PC-9 (cell line): ENCODE measurements at regions not wholly inside any gene's neighbourhood (a gene's known extent, or its start where the extent isn't known, plus 50 kb on each side); places are given as distances from the start of the nearest gene placed in this dataset.

Source experiments
- BruUV-seq: library from RNA; stranded (reverse); fragments of 400-500 nt; replicated peaks from 2 replicates; lab custom pipeline; 2021; lab: Mats Ljungman, UMichigan
- CTCF ChIA-PET: fragments of 300-600 bp; sonication (Branson Sonifier 250); formaldehyde crosslinking; loops from one replicate; lab custom pipeline; 2022; ENCODE audit warnings: antibody characterized with exemption; lab: Charles Lee
- POLR2A ChIA-PET: fragments of 300-600 bp; sonication (Branson Sonifier 250); formaldehyde crosslinking; loops from one replicate; lab custom pipeline; 2022; ENCODE audit warnings: antibody characterized with exemption; ENCODE audit not compliant: unreplicated experiment; lab: Charles Lee
- DNase-seq, 2 experiments: peaks; one replicate each; pipeline versions ENCODE4 v3.0.0 to v3.0.0-alpha.2; 2015 to 2022; ENCODE audit warnings: mixed read lengths in 1 of 2
- H2AFZ ChIP-seq: fragments of 200-600 bp; sonication (generic); 2 replicates; pipeline ENCODE4 v1.8.1; 2017; ENCODE audit warnings: antibody characterized with exemption
- H3F3A ChIP-seq: fragments of 200-600 bp; sonication (generic); 2 replicates; pipeline ENCODE4 v1.8.1; 2017; ENCODE audit warnings: antibody characterized with exemption, mild to moderate bottlenecking, low read depth; ENCODE audit not compliant: insufficient read depth
- H3K27ac ChIP-seq: fragments of 200-600 bp; sonication (generic); 2 replicates; pipeline ENCODE4 v1.6.1; 2016; ENCODE audit warnings: mixed run types
- H3K27me3 ChIP-seq: fragments of 200-600 bp; sonication (generic); 2 replicates; pipeline ENCODE4 v1.6.1; 2016; ENCODE audit warnings: low read depth, mixed run types; ENCODE audit not compliant: insufficient read depth
- H3K36me3 ChIP-seq: fragments of 200-600 bp; sonication (generic); 2 replicates; pipeline ENCODE4 v1.6.1; 2016; ENCODE audit warnings: low read depth, mixed run types
- H3K4me1 ChIP-seq: fragments of 200-600 bp; sonication (generic); replicated peaks from 2 replicates; pipeline ENCODE4 v1.6.1; 2016; ENCODE audit warnings: mixed run types; ENCODE audit not compliant: insufficient read depth
- H3K4me2 ChIP-seq: fragments of 200-600 bp; sonication (generic); 2 replicates; pipeline ENCODE4 v1.6.1; 2017; ENCODE audit warnings: mixed run types
- H3K4me3 ChIP-seq: fragments of 200-600 bp; sonication (generic); 2 replicates; pipeline ENCODE4 v1.6.1; 2016; ENCODE audit warnings: mixed run types
- H3K79me2 ChIP-seq: fragments of 200-600 bp; sonication (generic); 2 replicates; pipeline ENCODE4 v1.6.1; 2017; ENCODE audit warnings: low read depth, mixed run types
- H3K9me2 ChIP-seq: fragments of 200-600 bp; sonication (generic); 2 replicates; pipeline ENCODE4 v1.8.1; 2017; ENCODE audit warnings: mild to moderate bottlenecking; ENCODE audit not compliant: insufficient read depth
- H3K9me3 ChIP-seq: fragments of 200-600 bp; sonication (generic); 2 replicates; pipeline ENCODE4 v1.8.1; 2016; ENCODE audit warnings: low read depth; ENCODE audit not compliant: insufficient read depth
- H4K20me1 ChIP-seq: fragments of 200-600 bp; sonication (generic); 2 replicates; pipeline ENCODE4 v1.8.1; 2017; ENCODE audit not compliant: insufficient read depth
- EZH2 ChIP-seq: fragments of 200-600 bp; sonication (generic); IDR thresholded peaks from 2 replicates; pipeline ENCODE4 v1.8.0; 2017; ENCODE audit warnings: antibody characterized with exemption, low read depth
- intact Hi-C: fragments of 100-400 bp; cut with micrococcal nuclease; formaldehyde crosslinking; loops from one replicate; pipeline ENCODE4 v1.10.0; 2022; ENCODE audit not compliant: unreplicated experiment
- TF ChIP-seq, protein P1 (sequence below): fragments of 200-600 bp; sonication (generic); conservative IDR thresholded peaks from 2 replicates; pipeline ENCODE4 v1.6.1; 2017; ENCODE audit warnings: mixed run types, antibody characterized with exemption, mild to moderate bottlenecking, moderate library complexity

DNA sequence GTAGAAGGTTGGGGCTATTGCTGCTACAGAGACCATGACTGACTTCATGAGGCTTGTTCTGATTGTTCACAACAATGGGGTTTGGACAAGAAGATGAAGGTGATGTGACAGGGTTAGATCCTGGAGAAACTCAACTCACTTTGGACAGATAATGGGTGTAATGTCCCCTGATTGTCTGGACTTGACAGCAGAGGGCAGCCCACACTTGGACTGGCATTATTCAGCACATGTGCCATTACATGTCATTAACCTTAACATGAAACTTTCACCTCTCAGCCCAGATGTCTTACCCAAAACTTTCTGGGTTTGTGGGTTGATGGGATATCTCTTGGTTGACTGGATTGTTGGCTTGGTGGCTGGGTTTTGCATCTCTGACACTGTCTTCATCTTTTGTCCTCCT, 101.5 kb downstream of the MXRA5 start:
- intact Hi-C loops = no loop called here
- POLR2A ChIA-PET = no interaction called here

DNA sequence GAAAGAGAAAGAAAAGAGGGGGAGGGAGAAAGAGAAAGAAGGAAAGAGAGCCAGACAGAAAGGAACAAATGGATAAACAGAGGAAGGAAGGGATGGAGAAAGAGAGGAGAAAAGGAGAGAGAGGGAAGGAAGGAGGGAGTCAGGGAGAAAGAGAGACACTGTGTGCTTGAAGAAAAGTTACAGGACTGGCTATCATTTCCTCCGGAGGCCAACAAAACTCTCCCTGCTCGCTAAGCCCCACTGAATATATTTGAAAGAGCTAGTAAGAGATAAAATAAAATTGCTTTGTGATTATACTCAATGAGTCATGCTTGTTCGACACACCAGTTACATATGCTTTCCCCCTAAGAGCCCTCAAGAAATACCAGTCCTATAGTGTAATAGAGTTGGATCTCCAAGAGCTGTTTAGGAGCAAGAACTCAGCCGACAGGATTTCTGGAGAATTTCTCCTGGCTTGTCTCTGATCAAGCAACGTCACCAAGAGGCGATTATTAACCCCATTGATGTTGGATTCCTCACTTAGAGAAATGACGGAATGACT, 102.2 kb downstream of the MXRA5 start:
- Histone ChIP-seq H3K9me2 (no peaks in the 10 kb centered on the region), H3K4me3 (no peak overlapping the region), H3K27ac (no peak overlapping the region), H3K9me3 (no peaks in the 10 kb centered on the region), H3K27me3 (no peaks in the 10 kb centered on the region), H2AFZ (no peak overlapping the region), H4K20me1 (no peaks in the 10 kb centered on the region), H3F3A (no peaks in the 10 kb centered on the region), H3K36me3 (no peaks in the 10 kb centered on the region), H3K79me2 (no peaks in the 10 kb centered on the region), H3K4me2 (no peak overlapping the region), H3K4me1 (no peaks in the 10 kb centered on the region)
- ChIA-PET CTCF (no interaction called here), POLR2A (no interaction called here)
- no peak for TF ChIP-seq EZH2
- TF ChIP-seq, protein P1, sequence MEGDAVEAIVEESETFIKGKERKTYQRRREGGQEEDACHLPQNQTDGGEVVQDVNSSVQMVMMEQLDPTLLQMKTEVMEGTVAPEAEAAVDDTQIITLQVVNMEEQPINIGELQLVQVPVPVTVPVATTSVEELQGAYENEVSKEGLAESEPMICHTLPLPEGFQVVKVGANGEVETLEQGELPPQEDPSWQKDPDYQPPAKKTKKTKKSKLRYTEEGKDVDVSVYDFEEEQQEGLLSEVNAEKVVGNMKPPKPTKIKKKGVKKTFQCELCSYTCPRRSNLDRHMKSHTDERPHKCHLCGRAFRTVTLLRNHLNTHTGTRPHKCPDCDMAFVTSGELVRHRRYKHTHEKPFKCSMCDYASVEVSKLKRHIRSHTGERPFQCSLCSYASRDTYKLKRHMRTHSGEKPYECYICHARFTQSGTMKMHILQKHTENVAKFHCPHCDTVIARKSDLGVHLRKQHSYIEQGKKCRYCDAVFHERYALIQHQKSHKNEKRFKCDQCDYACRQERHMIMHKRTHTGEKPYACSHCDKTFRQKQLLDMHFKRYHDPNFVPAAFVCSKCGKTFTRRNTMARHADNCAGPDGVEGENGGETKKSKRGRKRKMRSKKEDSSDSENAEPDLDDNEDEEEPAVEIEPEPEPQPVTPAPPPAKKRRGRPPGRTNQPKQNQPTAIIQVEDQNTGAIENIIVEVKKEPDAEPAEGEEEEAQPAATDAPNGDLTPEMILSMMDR = no peak
- BruUV-seq = no TSS peak
- DNase-seq = no peak
- intact Hi-C loops = no loop called here

More for the DNA sequence above, 101.5 kb downstream of the MXRA5 start:
- no peaks in the 10 kb centered on the region for H3K27me3 ChIP-seq
- no peaks in the 10 kb centered on the region for H3K9me2 ChIP-seq
- no peaks in the 10 kb centered on the region for H3K9me3 ChIP-seq
- no peaks in the 10 kb centered on the region for H3F3A ChIP-seq
- H3K27ac ChIP-seq = no peak overlapping the region
- BruUV-seq = no TSS peak
- no peaks in the 10 kb centered on the region for H3K79me2 ChIP-seq
- no peak overlapping the region for H3K4me3 ChIP-seq
- no peaks in the 10 kb centered on the region for H3K4me1 ChIP-seq
- no peak for TF ChIP-seq EZH2
- TF ChIP-seq, protein P1 = no peak
- no peak overlapping the region for H3K4me2 ChIP-seq
- CTCF ChIA-PET = no interaction called here
- no peak overlapping the region for H2AFZ ChIP-seq
- DNase-seq = no peak
- H4K20me1 ChIP-seq = no peaks in the 10 kb centered on the region
- no peaks in the 10 kb centered on the region for H3K36me3 ChIP-seq

DNA sequence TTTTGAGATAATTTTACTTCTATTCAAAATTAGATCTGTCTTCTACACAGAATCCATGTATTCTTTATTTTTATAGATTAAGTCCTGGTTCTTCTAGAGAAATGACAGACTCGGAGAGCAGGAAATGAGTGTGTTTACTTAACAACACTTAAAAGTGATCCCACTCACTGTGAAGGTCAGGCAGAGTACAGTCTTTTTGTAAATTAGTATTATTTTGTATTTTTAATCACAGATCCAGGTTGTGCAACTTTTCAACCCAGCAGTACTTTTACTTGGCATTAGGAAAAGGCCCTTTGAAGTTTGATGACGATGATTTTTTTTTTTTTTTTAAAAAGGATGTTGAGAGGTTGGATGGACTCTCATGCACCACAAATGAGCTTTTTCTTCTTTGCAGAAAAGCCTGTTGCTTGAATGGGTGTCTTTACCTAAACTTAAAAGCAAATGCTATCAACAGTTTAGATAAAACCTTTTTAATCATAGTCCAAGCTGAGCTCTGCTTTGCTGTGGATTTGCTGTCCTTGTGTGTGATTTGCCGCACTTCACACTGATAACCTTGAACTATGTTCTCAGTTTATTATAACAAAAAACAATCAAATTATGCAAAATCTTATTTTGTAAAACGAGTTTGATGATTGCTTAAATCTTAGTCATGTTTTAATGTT, 114.1 kb downstream of the MXRA5 start:
- Histone ChIP-seq H3K9me2 (no peaks in the 10 kb centered on the region), H3K79me2 (no peaks in the 10 kb centered on the region), H4K20me1 (no peaks in the 10 kb centered on the region), H3K9me3 (no peaks in the 10 kb centered on the region), H2AFZ (no peak overlapping the region), H3K4me3 (no peak overlapping the region), H3K27ac (no peak overlapping the region), H3K4me1 (no peaks in the 10 kb centered on the region), H3F3A (no peaks in the 10 kb centered on the region), H3K4me2 (no peak overlapping the region), H3K36me3 (no peaks in the 10 kb centered on the region), H3K27me3 (no peaks in the 10 kb centered on the region)
- CTCF ChIA-PET = no interaction called here
- intact Hi-C loops = no loop called here
- TF ChIP-seq EZH2 = no peak
- TF ChIP-seq, protein P1 = no peak
- DNase-seq = no peak
- BruUV-seq = no TSS peak
- POLR2A ChIA-PET = no interaction called here
